Astrocyte (in vitro differentiated cells and primary cell): ENCODE measurements at regions not wholly inside any gene's neighbourhood (a gene's known extent, or its start where the extent isn't known, plus 50 kb on each side); places are given as distances from the start of the nearest gene placed in this dataset.

Source experiments
- DNase-seq: peaks from one replicate; pipeline ENCODE4 v3.0.0-alpha.2; 2010; ENCODE audit warnings: low read depth
- FAIRE-seq: peaks from 2 replicates; lab custom pipeline; 2011; peaks lifted over from hg19 to GRCh38; lab: Jason Lieb, UNC
- H2AFZ ChIP-seq: 2 replicates; pipeline ENCODE4 v1.6.0; 2012; ENCODE audit warnings: low read depth, low read length, inconsistent platforms
- H3K27ac ChIP-seq: 2 replicates; pipeline ENCODE4 v1.5.1; 2011; ENCODE audit warnings: low read depth, low read length, inconsistent platforms
- H3K27me3 ChIP-seq: 2 replicates; pipeline ENCODE4 v1.6.0; 2011; ENCODE audit warnings: low read length, inconsistent platforms; ENCODE audit not compliant: insufficient read depth
- H3K36me3 ChIP-seq: 2 replicates; pipeline ENCODE4 v1.5.1; 2011; ENCODE audit warnings: low read length, inconsistent platforms; ENCODE audit not compliant: insufficient read depth
- H3K4me1 ChIP-seq: 2 replicates; pipeline ENCODE4 v1.5.1; 2011; ENCODE audit warnings: low read length, inconsistent platforms; ENCODE audit not compliant: insufficient read depth
- H3K4me2 ChIP-seq: 2 replicates; pipeline ENCODE4 v1.6.0; 2012; ENCODE audit warnings: low read length, inconsistent platforms
- H3K4me3 ChIP-seq: 2 replicates; pipeline ENCODE4 v1.5.1; 2011; ENCODE audit warnings: low read depth, mild to moderate bottlenecking, low read length, inconsistent platforms; ENCODE audit not compliant: insufficient read depth
- H3K79me2 ChIP-seq: 2 replicates; pipeline ENCODE4 v1.6.0; 2012; ENCODE audit warnings: mild to moderate bottlenecking, low read length, inconsistent platforms; ENCODE audit not compliant: insufficient read depth
- H3K9ac ChIP-seq: 2 replicates; pipeline ENCODE4 v1.6.0; 2012; ENCODE audit warnings: mild to moderate bottlenecking, low read length, inconsistent platforms
- H3K9me3 ChIP-seq: 2 replicates; pipeline ENCODE4 v1.5.1; 2012; ENCODE audit warnings: low read depth, mild to moderate bottlenecking, low read length, inconsistent platforms; ENCODE audit not compliant: insufficient read depth
- H4K20me1 ChIP-seq: 2 replicates; pipeline ENCODE4 v1.6.0; 2012; ENCODE audit warnings: low read length, inconsistent platforms; ENCODE audit not compliant: insufficient read depth
- H3K27ac Mint-ChIP-seq: one replicate; pipeline ENCODE4 v1.8.0; 2021; ENCODE audit warnings: mild to moderate bottlenecking, mixed read lengths; ENCODE audit not compliant: unreplicated experiment
- H3K27me3 Mint-ChIP-seq: one replicate; pipeline ENCODE4 v1.8.0; 2021; ENCODE audit warnings: low read depth, mixed read lengths; ENCODE audit not compliant: unreplicated experiment
- H3K36me3 Mint-ChIP-seq: one replicate; pipeline ENCODE4 v1.8.0; 2021; ENCODE audit warnings: low read depth, mixed read lengths; ENCODE audit not compliant: unreplicated experiment
- H3K4me1 Mint-ChIP-seq: one replicate; pipeline ENCODE4 v1.8.0; 2021; ENCODE audit warnings: low read depth, mixed read lengths; ENCODE audit not compliant: unreplicated experiment
- H3K4me3 Mint-ChIP-seq: one replicate; pipeline ENCODE4 v1.8.0; 2021; ENCODE audit warnings: mild to moderate bottlenecking, moderate library complexity, mixed read lengths; ENCODE audit not compliant: unreplicated experiment
- H3K9me3 Mint-ChIP-seq: one replicate; pipeline ENCODE4 v1.8.0; 2021; ENCODE audit warnings: mild to moderate bottlenecking, mixed read lengths; ENCODE audit not compliant: unreplicated experiment
- EZH2 ChIP-seq: IDR thresholded peaks from 2 replicates; pipeline ENCODE4 v1.6.1; 2012; ENCODE audit warnings: mild to moderate bottlenecking, low read length, inconsistent platforms; ENCODE audit not compliant: insufficient read depth
- TF ChIP-seq, protein P1 (sequence below): IDR thresholded peaks from 2 replicates; pipeline ENCODE4 v1.5.1; 2011; ENCODE audit warnings: low read depth, mild to moderate bottlenecking, inconsistent platforms, low read length, moderate library complexity; ENCODE audit not compliant: insufficient read depth

DNA sequence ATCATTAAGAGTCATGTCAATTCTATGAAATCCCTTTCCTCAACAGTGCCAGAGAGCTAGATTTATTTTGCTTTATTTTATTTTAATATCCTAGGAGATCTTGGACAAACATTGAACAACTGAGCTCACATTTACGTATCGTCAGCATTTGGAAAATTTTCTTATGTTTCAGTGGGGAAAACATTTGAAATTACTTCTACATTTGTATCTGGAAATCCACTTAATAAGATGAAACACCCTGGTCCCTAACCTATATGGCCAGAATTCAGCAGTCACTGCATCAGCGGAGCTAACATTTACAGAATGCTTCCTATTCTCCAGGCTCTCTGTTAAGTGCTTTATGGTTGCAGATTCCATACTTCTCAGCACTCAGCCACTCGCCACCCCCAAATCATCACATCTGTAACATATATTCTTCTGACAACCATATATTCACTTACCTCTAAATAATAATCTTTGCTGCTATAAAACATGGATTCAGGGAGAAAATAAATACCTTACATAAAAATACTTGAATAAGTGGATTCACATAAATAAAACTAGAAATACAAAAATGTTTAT is 773.9 kb downstream of the JRKL start:
- H3K9ac ChIP-seq: no peak overlapping the region
- no peak overlapping the region for H3K27ac ChIP-seq
- no peaks in the 10 kb centered on the region for H3K36me3 ChIP-seq
- DNase-seq (no peak), FAIRE-seq (no peak)
- H3K79me2 ChIP-seq: no peaks in the 10 kb centered on the region
- no peak overlapping the region for H3K27ac Mint-ChIP-seq
- H4K20me1 ChIP-seq: no peaks in the 10 kb centered on the region
- H3K9me3 Mint-ChIP-seq: no peaks in the 10 kb centered on the region
- no peaks in the 10 kb centered on the region for H3K27me3 ChIP-seq
- H3K4me3 ChIP-seq: no peak overlapping the region
- no peaks in the 10 kb centered on the region for H3K36me3 Mint-ChIP-seq
- H3K4me3 Mint-ChIP-seq: no peak overlapping the region
- no peaks in the 10 kb centered on the region for H3K9me3 ChIP-seq
- no peaks in the 10 kb centered on the region for H3K4me1 ChIP-seq
- no peak overlapping the region for H2AFZ ChIP-seq
- H3K4me1 Mint-ChIP-seq: no peaks in the 10 kb centered on the region
- H3K4me2 ChIP-seq: no peak overlapping the region
- TF ChIP-seq, protein P1, sequence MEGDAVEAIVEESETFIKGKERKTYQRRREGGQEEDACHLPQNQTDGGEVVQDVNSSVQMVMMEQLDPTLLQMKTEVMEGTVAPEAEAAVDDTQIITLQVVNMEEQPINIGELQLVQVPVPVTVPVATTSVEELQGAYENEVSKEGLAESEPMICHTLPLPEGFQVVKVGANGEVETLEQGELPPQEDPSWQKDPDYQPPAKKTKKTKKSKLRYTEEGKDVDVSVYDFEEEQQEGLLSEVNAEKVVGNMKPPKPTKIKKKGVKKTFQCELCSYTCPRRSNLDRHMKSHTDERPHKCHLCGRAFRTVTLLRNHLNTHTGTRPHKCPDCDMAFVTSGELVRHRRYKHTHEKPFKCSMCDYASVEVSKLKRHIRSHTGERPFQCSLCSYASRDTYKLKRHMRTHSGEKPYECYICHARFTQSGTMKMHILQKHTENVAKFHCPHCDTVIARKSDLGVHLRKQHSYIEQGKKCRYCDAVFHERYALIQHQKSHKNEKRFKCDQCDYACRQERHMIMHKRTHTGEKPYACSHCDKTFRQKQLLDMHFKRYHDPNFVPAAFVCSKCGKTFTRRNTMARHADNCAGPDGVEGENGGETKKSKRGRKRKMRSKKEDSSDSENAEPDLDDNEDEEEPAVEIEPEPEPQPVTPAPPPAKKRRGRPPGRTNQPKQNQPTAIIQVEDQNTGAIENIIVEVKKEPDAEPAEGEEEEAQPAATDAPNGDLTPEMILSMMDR: no peak
- TF ChIP-seq EZH2: no peak
- H3K27me3 Mint-ChIP-seq: no peaks in the 10 kb centered on the region

DNA sequence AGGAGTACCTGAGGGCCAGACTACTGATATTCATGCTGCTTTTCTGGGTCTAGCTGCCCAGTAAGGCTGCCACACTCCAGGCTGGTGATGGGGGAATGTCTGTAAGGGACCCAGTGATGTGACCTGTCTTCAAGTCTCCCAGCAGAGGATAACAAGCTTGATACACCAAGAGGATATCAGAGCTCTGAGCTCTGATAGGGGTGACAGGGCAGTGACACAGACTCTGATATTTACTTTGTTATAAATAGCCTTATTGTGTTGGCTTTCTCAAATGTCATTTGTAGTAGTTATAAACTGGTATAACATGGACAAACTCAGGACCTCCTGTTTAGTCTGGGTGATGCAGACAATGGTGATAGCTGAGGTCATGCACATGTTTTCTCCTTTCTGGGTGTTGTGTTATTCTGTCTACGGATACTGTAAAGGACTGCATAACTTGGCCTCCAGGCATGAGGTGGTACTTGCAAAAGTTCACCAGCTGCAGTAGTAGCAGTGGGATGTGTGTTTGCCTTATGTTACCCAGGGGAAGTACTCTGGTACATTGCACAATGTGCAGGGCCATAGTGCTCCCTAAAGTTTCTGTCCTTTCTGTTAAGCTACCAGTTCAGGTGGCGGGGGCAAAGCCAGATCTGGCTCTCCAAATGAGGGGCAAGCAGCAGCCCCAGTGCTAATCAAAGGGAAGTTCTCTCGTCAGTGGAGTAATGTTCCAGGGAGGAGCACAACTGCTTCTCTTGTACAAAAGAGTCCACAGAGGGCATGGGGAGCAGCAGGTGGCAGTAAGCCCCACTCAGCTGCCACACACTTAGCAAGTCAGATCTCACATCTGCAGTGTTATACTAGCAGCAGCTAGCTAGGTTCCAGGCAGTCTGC is 812.2 kb downstream of the JRKL start:
- Mint-ChIP-seq H3K9me3 (peaks cover 1% of the 10 kb centered on the region), H3K4me1 (peaks cover 5% of the 10 kb centered on the region), H3K27ac (no peak overlapping the region), H3K27me3 (no peaks in the 10 kb centered on the region), H3K4me3 (no peak overlapping the region), H3K36me3 (no peaks in the 10 kb centered on the region)
- Histone ChIP-seq H2AFZ (no peak overlapping the region), H4K20me1 (no peaks in the 10 kb centered on the region), H3K9ac (no peak overlapping the region), H3K4me3 (no peak overlapping the region), H3K9me3 (peaks cover 2% of the 10 kb centered on the region), H3K36me3 (no peaks in the 10 kb centered on the region), H3K79me2 (no peaks in the 10 kb centered on the region), H3K27ac (no peak overlapping the region), H3K4me2 (no peak overlapping the region), H3K4me1 (no peaks in the 10 kb centered on the region), H3K27me3 (no peaks in the 10 kb centered on the region)
- no peak for DNase-seq
- no peak for FAIRE-seq
- no peak for TF ChIP-seq EZH2
- TF ChIP-seq, protein P1: no peak
